ENCODE measurements at regions not wholly inside any gene's neighbourhood (a gene's known extent, or its start where the extent isn't known, plus 50 kb on each side); places are given as distances from the start of the nearest gene placed in this dataset.

GRCh38 chr2:154924531-154924930 is 226.0 kb downstream of the KCNJ3 start:
- no peak overlapping the region for H3K27ac Mint-ChIP-seq
- no peak overlapping the region for H3K4me3 Mint-ChIP-seq
- Histone ChIP-seq H3K4me3 (ENCODE audit: low read length) (no peak overlapping the region), H3K4me1 (ENCODE audit: control insufficient read depth, insufficient read depth, low read length) (no peaks in the 10 kb centered on the region), H3K36me3 (ENCODE audit: control insufficient read depth, insufficient read depth, low read length) (no peaks in the 10 kb centered on the region), H3K27me3 (ENCODE audit: control insufficient read depth, insufficient read depth, low read length, poor library complexity, severe bottlenecking) (no peaks in the 10 kb centered on the region), H3K9ac (ENCODE audit: extremely low read depth, low read length, poor library complexity, severe bottlenecking) (no peak overlapping the region), H3K27ac (ENCODE audit: low read depth, low read length) (no peak overlapping the region), H3K9me3 (ENCODE audit: control insufficient read depth, low read length) (no peaks in the 10 kb centered on the region)
- no peaks in the 10 kb centered on the region for H3K36me3 Mint-ChIP-seq (ENCODE audit: low read depth)
- H3K4me1 Mint-ChIP-seq, result no peaks in the 10 kb centered on the region
- H3K27me3 Mint-ChIP-seq (ENCODE audit: insufficient read depth), result no peaks in the 10 kb centered on the region
- WGBS, 2 experiments (ENCODE audit: insufficient coverage in 1 of 2, insufficient read length in 1 of 2), result 96 to 100% methylated on average over 1 to 3 of the region's 3 CpGs
- no peak for TF ChIP-seq CTCF (conservative IDR thresholded peaks at IDR 0.05)
- DNase-seq, result no peak
- H3K9me3 Mint-ChIP-seq, result no peaks in the 10 kb centered on the region

- H3K9ac ChIP-seq (ENCODE audit: extremely low read depth, low read length, poor library complexity, severe bottlenecking), result no peak overlapping the region
- Mint-ChIP-seq H3K27ac (no peak overlapping the region), H3K27me3 (ENCODE audit: insufficient read depth) (no peaks in the 10 kb centered on the region), H3K36me3 (ENCODE audit: low read depth) (no peaks in the 10 kb centered on the region), H3K9me3 (no peaks in the 10 kb centered on the region), H3K4me3 (no peak overlapping the region), H3K4me1 (peaks cover 18% of the 10 kb centered on the region)
- no peak overlapping the region for H3K27ac ChIP-seq (ENCODE audit: low read depth, low read length)
- TF ChIP-seq CTCF (conservative IDR thresholded peaks at IDR 0.05), result no peak
- H3K9me3 ChIP-seq (ENCODE audit: control insufficient read depth, low read length), result no peaks in the 10 kb centered on the region
- no peak for DNase-seq
- no peak overlapping the region for H3K4me3 ChIP-seq (ENCODE audit: low read length)
- no peaks in the 10 kb centered on the region for H3K36me3 ChIP-seq (ENCODE audit: control insufficient read depth, insufficient read depth, low read length)
- 85 to 86% methylated on average over 1 to 3 of the region's 3 CpGs for WGBS, 2 experiments (ENCODE audit: insufficient coverage in 1 of 2, insufficient read length in 1 of 2)
- no peaks in the 10 kb centered on the region for H3K27me3 ChIP-seq (ENCODE audit: control insufficient read depth, insufficient read depth, low read length, poor library complexity, severe bottlenecking)
- peaks cover 3% of the 10 kb centered on the region for H3K4me1 ChIP-seq (ENCODE audit: control insufficient read depth, insufficient read depth, low read length)
Measured at GRCh38 chr2:154914561-154914960, 216.1 kb downstream of the KCNJ3 start.

GRCh38 chr2:154912215-154912614 is 213.7 kb downstream of the KCNJ3 start:
- WGBS, 2 experiments (ENCODE audit: insufficient coverage in 1 of 2, insufficient read length in 1 of 2), result 71 to 92% methylated on average over 2 to 5 of the region's 6 CpGs
- H3K9me3 ChIP-seq (ENCODE audit: control insufficient read depth, low read length), result no peaks in the 10 kb centered on the region
- Mint-ChIP-seq H3K36me3 (ENCODE audit: low read depth) (no peaks in the 10 kb centered on the region), H3K27me3 (ENCODE audit: insufficient read depth) (no peaks in the 10 kb centered on the region), H3K4me1 (peaks cover 28% of the 10 kb centered on the region), H3K9me3 (no peaks in the 10 kb centered on the region), H3K4me3 (no peak overlapping the region), H3K27ac (no peak overlapping the region)
- no peaks in the 10 kb centered on the region for H3K27me3 ChIP-seq (ENCODE audit: control insufficient read depth, insufficient read depth, low read length, poor library complexity, severe bottlenecking)
- no peak for TF ChIP-seq CTCF (conservative IDR thresholded peaks at IDR 0.05)
- peaks cover 3% of the 10 kb centered on the region for H3K4me1 ChIP-seq (ENCODE audit: control insufficient read depth, insufficient read depth, low read length)
- no peak for DNase-seq
- no peak overlapping the region for H3K4me3 ChIP-seq (ENCODE audit: low read length)
- no peak overlapping the region for H3K27ac ChIP-seq (ENCODE audit: low read depth, low read length)
- no peaks in the 10 kb centered on the region for H3K36me3 ChIP-seq (ENCODE audit: control insufficient read depth, insufficient read depth, low read length)
- no peak overlapping the region for H3K9ac ChIP-seq (ENCODE audit: extremely low read depth, low read length, poor library complexity, severe bottlenecking)

Measured in endodermal cell (in vitro differentiated cells).